Endothelial cell of umbilical vein (primary cell): ENCODE measurements at regions not wholly inside any gene's neighbourhood (a gene's known extent, or its start where the extent isn't known, plus 50 kb on each side); places are given as distances from the start of the nearest gene placed in this dataset.

ENCODE experiments used
- BruUV-seq: library from RNA; stranded (reverse); fragments of 400-500 nt; replicated peaks from 2 replicates; lab custom pipeline; 2021; lab: Mats Ljungman, UMichigan
- CTCF ChIA-PET: fragments of 300-600, 350-600 bp; sonication (Branson Sonifier 250); formaldehyde crosslinking; loops from one replicate; lab custom pipeline; 2021; ENCODE audit warnings: antibody characterized with exemption, inconsistent platforms; lab: Charles Lee
- POLR2A ChIA-PET: fragments of 300-600, 350-600 bp; sonication (Branson Sonifier 250); formaldehyde crosslinking; loops from one replicate; lab custom pipeline; 2021; ENCODE audit warnings: antibody characterized with exemption, inconsistent platforms; lab: Charles Lee
- DNase-seq: peaks from one replicate; pipeline ENCODE4 v3.0.0-alpha.2; 2011; ENCODE audit warnings: low read depth, low spot score
- FAIRE-seq: peaks from 2 replicates; lab custom pipeline; 2011; peaks lifted over from hg19 to GRCh38; lab: Jason Lieb, UNC
- H2AFZ ChIP-seq: 2 replicates; pipeline ENCODE4 v1.6.0; 2012; ENCODE audit warnings: low read depth, low read length, control low read depth, inconsistent platforms
- H3K27ac ChIP-seq: 2 replicates; pipeline ENCODE4 v1.5.1; 2011; ENCODE audit warnings: low read depth, mild to moderate bottlenecking, control low read depth, low read length, moderate library complexity; ENCODE audit not compliant: insufficient read depth
- H3K27me3 ChIP-seq, 2 experiments: 2 replicates each; pipeline versions ENCODE4 v1.6.0 to v1.6.1; 2011; ENCODE audit warnings: low read length in 2 of 2, mixed read lengths in 1 of 2; ENCODE audit not compliant: control insufficient read depth in 2 of 2, insufficient read depth in 2 of 2
- H3K36me3 ChIP-seq, 2 experiments: 2 replicates in 1 of 2; 3 replicates in 1 of 2; pipeline ENCODE4 v1.5.1; 2011; ENCODE audit warnings: low read length in 2 of 2, mild to moderate bottlenecking in 1 of 2, moderate library complexity in 1 of 2; ENCODE audit not compliant: control insufficient read depth in 2 of 2, insufficient read depth in 2 of 2; ENCODE audit errors: extremely low read depth in 1 of 2
- H3K4me1 ChIP-seq: 3 replicates; pipeline ENCODE4 v1.5.1; 2011; ENCODE audit warnings: mild to moderate bottlenecking, low read length; ENCODE audit not compliant: control insufficient read depth, insufficient read depth; ENCODE audit errors: extremely low read depth
- H3K4me2 ChIP-seq: 2 replicates; pipeline ENCODE4 v1.6.1; 2011; ENCODE audit warnings: low read length, control low read depth, mixed read lengths; ENCODE audit not compliant: insufficient read depth
- H3K4me3 ChIP-seq, 3 experiments: fragments of 200-600 bp in 1 of 3; sonication (generic), shearing (Covaris generic) in 1 of 3; replicated peaks in 1 of 3; 2 replicates each; pipeline ENCODE4 v1.5.1; 2011 to 2016; ENCODE audit warnings: control low read depth in 3 of 3, low read length in 3 of 3, mild to moderate bottlenecking in 2 of 3, inconsistent platforms in 1 of 3, low read depth in 1 of 3, moderate library complexity in 1 of 3; ENCODE audit not compliant: insufficient read depth in 1 of 3
- H3K79me2 ChIP-seq: 2 replicates; pipeline ENCODE4 v1.6.0; 2012; ENCODE audit warnings: low read length, inconsistent platforms; ENCODE audit not compliant: control insufficient read depth, insufficient read depth
- H3K9ac ChIP-seq: replicated peaks from 2 replicates; pipeline ENCODE3; 2011; ENCODE audit warnings: low read length, control low read depth; ENCODE audit not compliant: insufficient read depth; ENCODE audit errors: extremely low read depth
- H3K9me1 ChIP-seq: replicated peaks from 3 replicates; pipeline ENCODE4 v1.6.0; 2011; ENCODE audit warnings: mild to moderate bottlenecking, low read length; ENCODE audit not compliant: control insufficient read depth, insufficient read depth; ENCODE audit errors: extremely low read depth
- H3K9me3 ChIP-seq: replicated peaks from 2 replicates; pipeline ENCODE4 v1.5.1; 2012; ENCODE audit warnings: low read length, inconsistent platforms; ENCODE audit not compliant: control insufficient read depth, insufficient read depth
- H4K20me1 ChIP-seq: replicated peaks from 2 replicates; pipeline ENCODE3; 2011; ENCODE audit warnings: mild to moderate bottlenecking, low read length; ENCODE audit not compliant: control insufficient read depth, insufficient read depth; ENCODE audit errors: extremely low read depth
- CTCF ChIP-seq, 2 donors: IDR thresholded peaks; 1 replicate in 1 of 2; 2 replicates in 1 of 2; pipeline ENCODE4 v1.5.1; 2011; ENCODE audit warnings: low read length in 2 of 2, mild to moderate bottlenecking in 2 of 2, moderate library complexity in 2 of 2, control low read depth in 1 of 2, inconsistent platforms in 1 of 2, low read depth in 1 of 2; ENCODE audit not compliant: insufficient read depth in 1 of 2; ENCODE audit errors: extremely low read depth in 1 of 2
- EZH2 ChIP-seq: IDR thresholded peaks from 2 replicates; pipeline ENCODE4 v1.6.1; 2012; ENCODE audit warnings: borderline replicate concordance, low read depth, mild to moderate bottlenecking, moderate library complexity, low read length, inconsistent platforms; ENCODE audit not compliant: severe bottlenecking
- FOS ChIP-seq: IDR thresholded peaks from 2 replicates; pipeline ENCODE4 v1.6.1; 2011; ENCODE audit warnings: mild to moderate bottlenecking, low read length, moderate library complexity, borderline replicate concordance; ENCODE audit not compliant: insufficient read depth
- GATA2 ChIP-seq: IDR thresholded peaks from 2 replicates; pipeline ENCODE4 v1.7.0; 2011; ENCODE audit warnings: low read depth, mild to moderate bottlenecking, moderate library complexity, mixed read lengths, low read length; ENCODE audit not compliant: insufficient read length, insufficient read depth
- JUN ChIP-seq: IDR thresholded peaks from 2 replicates; pipeline ENCODE4 v1.6.1; 2011; ENCODE audit warnings: borderline replicate concordance, low read depth; ENCODE audit not compliant: insufficient read length, insufficient read depth
- MAX ChIP-seq: IDR thresholded peaks from 2 replicates; pipeline ENCODE4 v1.6.1; 2011; ENCODE audit not compliant: insufficient read depth, insufficient read length
- MYC ChIP-seq: IDR thresholded peaks from one replicate; pipeline ENCODE4 v1.6.1; 2011; ENCODE audit warnings: mild to moderate bottlenecking, low read depth, low read length
- POLR2A ChIP-seq: IDR thresholded peaks from 2 replicates; pipeline ENCODE4 v1.6.1; 2012; ENCODE audit warnings: low read depth, mild to moderate bottlenecking, control low read depth, low read length
- POLR2AphosphoS5 ChIP-seq: IDR thresholded peaks from 2 replicates; pipeline ENCODE4 v1.6.1; 2012; ENCODE audit warnings: low read depth, mild to moderate bottlenecking, control low read depth, low read length, moderate library complexity; ENCODE audit not compliant: insufficient read depth
- dilution Hi-C: fragments of 300-500 bp; cut with MboI; formaldehyde crosslinking; loops from one replicate; pipeline ENCODE4 v1.15.0; 2019; ENCODE audit warnings: low sequenced_read_pairs; ENCODE audit not compliant: extremely low pct_ligation_motif_present
- intact Hi-C: fragments of 100-400 bp; cut with micrococcal nuclease; formaldehyde crosslinking; loops from one replicate; pipeline ENCODE4 v1.10.0; 2022

- dilution Hi-C loops (no loop called here), intact Hi-C loops (no loop called here)
- H2AFZ ChIP-seq: no peak overlapping the region
- no peak for DNase-seq
- peaks cover 14% of the 10 kb centered on the region for H3K4me1 ChIP-seq
- TF ChIP-seq MYC (no peak), POLR2A (no peak), MAX (no peak), CTCF (IDR thresholded peaks at IDR 0.05; ENCODE audit: extremely low read depth in 1 of 2, insufficient read depth in 1 of 2, low read depth in 1 of 2, low read length in 2 of 2) (no peak), POLR2AphosphoS5 (no peak), EZH2 (no peak), JUN (no peak), FOS (no peak), GATA2 (no peak)
- H3K9me3 ChIP-seq: no peaks in the 10 kb centered on the region
- BruUV-seq: no TSS peak
- H3K9me1 ChIP-seq: no peaks in the 10 kb centered on the region
- no peak overlapping the region for H3K4me3 ChIP-seq
- no peak overlapping the region for H3K27ac ChIP-seq
- no peak overlapping the region for H3K4me2 ChIP-seq
- H4K20me1 ChIP-seq: peaks cover 3% of the 10 kb centered on the region
- no peaks in the 10 kb centered on the region for H3K36me3 ChIP-seq
- H3K27me3 ChIP-seq: no peaks in the 10 kb centered on the region
- no peaks in the 10 kb centered on the region for H3K79me2 ChIP-seq
- ChIA-PET POLR2A (no interaction called here), CTCF (interaction anchor here (2.7 kb wide), 1 partner anchor 54 kb away, joined by 6 read pairs; no protein-coding TSS in a partner anchor)
- no peak overlapping the region for H3K9ac ChIP-seq
- no peak for FAIRE-seq
Observed at GRCh38 chr16:85561248-85562092, 51.7 kb upstream of the GSE1 start.
